Stimulated activated memory B cell treated with anti-CD40 and anti-IgM and Interleukin-4, amounts not matched to agents 10 μg/mL and 1 μg/mL and 100 μg/mL, for 72 hours (primary cell): ENCODE measurements at regions not wholly inside any gene's neighbourhood (a gene's known extent, or its start where the extent isn't known, plus 50 kb on each side); places are given as distances from the start of the nearest gene placed in this dataset.

Source experiments
- ATAC-seq: fragments of 150-1000 bp; cut with Tn5 transposase; 2 replicates; pipeline ENCODE4 v1.10.0; 2021
- H3K27ac Mint-ChIP-seq: one replicate; pipeline ENCODE4 v1.8.0; 2022; ENCODE audit warnings: mild to moderate bottlenecking, mixed read lengths
- H3K27me3 Mint-ChIP-seq: one replicate; pipeline ENCODE4 v1.8.0; 2022; ENCODE audit warnings: mixed read lengths
- H3K36me3 Mint-ChIP-seq: one replicate; pipeline ENCODE4 v1.8.0; 2022; ENCODE audit warnings: mixed read lengths
- H3K4me1 Mint-ChIP-seq: one replicate; pipeline ENCODE4 v1.8.0; 2022; ENCODE audit warnings: mixed read lengths
- H3K4me3 Mint-ChIP-seq: one replicate; pipeline ENCODE4 v1.8.0; 2022; ENCODE audit warnings: mild to moderate bottlenecking, moderate library complexity, mixed read lengths
- H3K9me3 Mint-ChIP-seq: one replicate; pipeline ENCODE4 v1.8.0; 2022; ENCODE audit warnings: mixed read lengths

DNA sequence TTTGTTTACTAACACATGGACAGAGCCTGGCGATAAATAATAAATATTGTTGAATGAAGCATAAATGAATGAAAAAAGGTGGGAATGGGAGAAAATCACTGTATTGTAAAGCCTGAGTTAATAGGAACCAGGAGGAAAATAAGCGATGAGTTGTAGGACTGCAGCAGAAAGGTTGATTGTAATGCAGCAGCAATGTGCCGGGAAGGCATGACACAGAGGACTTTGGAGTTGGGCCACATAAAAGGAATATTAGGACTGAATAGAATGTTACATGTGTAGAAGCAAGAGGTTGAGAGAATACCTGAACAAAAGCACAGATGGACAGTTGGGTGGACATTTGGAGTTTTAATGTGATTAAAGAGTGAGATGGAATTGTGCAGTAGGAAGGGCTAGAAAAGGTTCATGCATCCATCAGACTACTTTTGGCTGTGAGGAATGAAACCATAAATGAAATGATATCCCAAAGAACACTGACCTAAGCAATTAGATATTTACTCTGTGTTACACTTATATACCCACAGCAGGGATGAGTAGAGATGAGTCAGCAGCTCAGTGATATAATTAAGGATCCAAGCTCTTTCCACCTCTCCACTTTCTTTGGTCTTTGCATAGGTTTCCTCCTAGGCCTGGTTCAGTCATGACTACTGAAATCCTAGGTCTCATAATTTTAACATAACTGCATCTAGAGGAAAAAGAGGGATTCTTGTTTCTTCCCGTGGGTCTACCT, 55.4 kb downstream of the CCER1 start:
- H3K36me3 Mint-ChIP-seq: no peaks in the 10 kb centered on the region
- no peak overlapping the region for H3K27ac Mint-ChIP-seq
- no peaks in the 10 kb centered on the region for H3K4me1 Mint-ChIP-seq
- H3K27me3 Mint-ChIP-seq: no peaks in the 10 kb centered on the region
- ATAC-seq: no peak
- no peak overlapping the region for H3K4me3 Mint-ChIP-seq
- H3K9me3 Mint-ChIP-seq: no peaks in the 10 kb centered on the region

DNA sequence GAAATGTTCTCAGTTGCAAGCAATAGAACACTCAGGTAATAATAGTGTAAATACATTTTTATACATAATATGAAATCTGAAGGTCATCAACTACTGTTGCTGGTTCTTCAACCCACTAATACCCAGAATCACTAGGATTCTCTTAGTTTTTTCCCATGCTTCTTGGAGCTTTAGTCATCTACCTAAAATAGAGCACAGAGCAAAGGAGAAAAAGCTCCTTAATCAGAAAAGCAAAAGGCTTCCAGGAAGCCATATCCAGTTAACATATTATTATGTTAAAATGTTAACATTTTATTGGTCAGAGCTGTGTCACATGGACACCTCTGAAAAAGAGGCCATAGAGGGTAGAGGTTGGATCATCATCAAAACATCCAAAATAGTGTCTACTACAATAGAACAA, 57.0 kb downstream of the CCER1 start:
- Mint-ChIP-seq H3K4me1 (no peaks in the 10 kb centered on the region), H3K4me3 (no peak overlapping the region)

DNA sequence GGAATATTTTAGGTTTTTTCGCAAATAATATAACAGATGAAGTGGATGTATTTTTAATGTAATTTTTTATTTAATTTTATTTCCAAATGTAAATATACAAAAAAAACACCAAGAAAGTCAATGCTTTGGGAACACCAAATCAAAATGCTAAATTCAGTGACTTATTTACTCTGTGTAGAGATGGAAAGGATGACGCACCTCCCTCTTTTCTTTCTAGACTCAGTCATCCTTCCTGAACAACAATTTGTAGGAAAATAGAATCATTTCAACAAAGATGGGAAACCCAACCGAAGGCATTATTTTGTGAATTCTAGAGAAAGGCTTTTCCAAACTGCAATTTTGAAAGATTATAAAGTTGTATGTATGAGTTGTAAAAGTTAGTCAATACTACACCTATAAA, 57.7 kb downstream of the CCER1 start:
- Mint-ChIP-seq H3K4me1 (no peaks in the 10 kb centered on the region), H3K4me3 (no peak overlapping the region), H3K36me3 (no peaks in the 10 kb centered on the region), H3K27ac (no peak overlapping the region), H3K27me3 (no peaks in the 10 kb centered on the region), H3K9me3 (no peaks in the 10 kb centered on the region)
- ATAC-seq: no peak

More for the DNA sequence above, 57.0 kb downstream of the CCER1 start:
- Mint-ChIP-seq H3K27ac (no peak overlapping the region), H3K36me3 (no peaks in the 10 kb centered on the region), H3K9me3 (no peaks in the 10 kb centered on the region), H3K27me3 (no peaks in the 10 kb centered on the region)
- ATAC-seq: no peak

DNA sequence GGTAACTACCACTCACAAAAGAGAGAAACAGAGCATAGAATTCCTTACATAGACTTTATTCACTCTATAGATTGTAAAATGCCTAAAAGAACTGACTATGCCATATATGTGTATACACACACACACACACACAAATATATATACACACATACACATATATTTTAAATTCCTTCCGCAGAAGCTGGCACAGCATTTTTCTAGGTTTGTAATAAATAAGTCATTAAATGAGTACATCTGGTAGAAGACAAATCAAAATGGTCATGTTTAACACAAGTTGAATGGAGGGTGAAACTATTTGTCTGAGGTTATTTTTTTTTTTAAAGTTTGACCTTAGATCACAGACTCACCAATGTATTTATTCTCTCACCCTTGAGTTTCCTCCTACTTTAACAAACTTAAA, 58.2 kb downstream of the CCER1 start:
- no peaks in the 10 kb centered on the region for H3K9me3 Mint-ChIP-seq
- H3K27me3 Mint-ChIP-seq: no peaks in the 10 kb centered on the region
- ATAC-seq: no peak
- no peaks in the 10 kb centered on the region for H3K36me3 Mint-ChIP-seq
- H3K4me1 Mint-ChIP-seq: no peaks in the 10 kb centered on the region
- H3K27ac Mint-ChIP-seq: no peak overlapping the region
- H3K4me3 Mint-ChIP-seq: no peak overlapping the region

DNA sequence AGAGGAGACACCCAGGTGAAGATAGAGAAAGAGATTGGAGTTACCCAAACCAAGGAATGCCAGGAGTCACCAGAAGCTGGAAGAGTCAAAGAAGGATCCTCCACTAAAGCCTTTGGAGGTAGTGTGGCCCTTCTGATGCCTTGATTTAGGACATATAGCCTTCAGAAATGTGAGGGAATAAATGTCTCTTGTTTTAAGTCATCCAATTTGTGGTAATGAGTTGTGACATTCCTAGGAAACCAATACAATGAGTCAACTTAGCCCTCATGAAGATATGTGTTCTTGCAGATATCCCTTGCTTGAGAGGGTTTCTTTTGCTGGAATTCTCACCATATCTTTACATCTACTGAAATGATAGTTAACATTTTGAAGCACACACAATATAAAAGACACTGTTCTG, 58.8 kb downstream of the CCER1 start:
- H3K4me3 Mint-ChIP-seq: no peak overlapping the region
- H3K9me3 Mint-ChIP-seq: no peaks in the 10 kb centered on the region
- no peak for ATAC-seq
- no peak overlapping the region for H3K27ac Mint-ChIP-seq
- no peaks in the 10 kb centered on the region for H3K4me1 Mint-ChIP-seq
- H3K36me3 Mint-ChIP-seq: no peaks in the 10 kb centered on the region
- H3K27me3 Mint-ChIP-seq: peaks cover under 1% of the 10 kb centered on the region

DNA sequence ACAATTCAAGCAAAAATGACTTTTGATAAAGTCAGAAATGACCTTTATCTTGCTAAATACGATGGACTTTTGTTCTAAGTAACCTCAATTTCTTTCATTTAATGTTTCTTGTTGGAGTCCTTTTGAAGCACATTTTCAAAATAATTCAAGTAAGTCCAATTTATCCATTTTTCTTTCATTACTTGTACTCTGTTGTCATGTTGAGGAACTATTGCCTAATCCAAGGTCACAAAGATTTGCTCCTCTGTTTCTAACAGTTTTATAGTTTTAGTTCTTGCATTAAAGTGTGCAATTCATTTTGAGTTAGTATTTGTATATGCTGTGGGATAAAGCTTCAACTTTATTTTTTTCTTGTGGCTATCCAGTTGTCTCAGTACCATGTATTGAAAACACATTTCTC, 66.7 kb downstream of the CCER1 start:
- Mint-ChIP-seq H3K36me3 (no peaks in the 10 kb centered on the region), H3K4me3 (no peak overlapping the region), H3K9me3 (no peaks in the 10 kb centered on the region), H3K27ac (no peak overlapping the region), H3K27me3 (peaks cover 8% of the 10 kb centered on the region), H3K4me1 (no peaks in the 10 kb centered on the region)
- no peak for ATAC-seq

- no peaks in the 10 kb centered on the region for H3K27me3 Mint-ChIP-seq
- H3K27ac Mint-ChIP-seq: no peak overlapping the region
- no peak overlapping the region for H3K4me3 Mint-ChIP-seq
- no peaks in the 10 kb centered on the region for H3K4me1 Mint-ChIP-seq
- no peak for ATAC-seq
- no peaks in the 10 kb centered on the region for H3K9me3 Mint-ChIP-seq
- no peaks in the 10 kb centered on the region for H3K36me3 Mint-ChIP-seq
Measured at GRCh38 chr12:90883456-90883855, 71.5 kb downstream of the CCER1 start.

- no peak for ATAC-seq
- H3K4me3 Mint-ChIP-seq: no peak overlapping the region
- no peak overlapping the region for H3K27ac Mint-ChIP-seq
- H3K4me1 Mint-ChIP-seq: no peaks in the 10 kb centered on the region
- H3K36me3 Mint-ChIP-seq: no peaks in the 10 kb centered on the region
- H3K27me3 Mint-ChIP-seq: no peaks in the 10 kb centered on the region
- H3K9me3 Mint-ChIP-seq: peaks cover 3% of the 10 kb centered on the region
Measured at GRCh38 chr12:90871726-90872096, 83.3 kb downstream of the CCER1 start.

DNA sequence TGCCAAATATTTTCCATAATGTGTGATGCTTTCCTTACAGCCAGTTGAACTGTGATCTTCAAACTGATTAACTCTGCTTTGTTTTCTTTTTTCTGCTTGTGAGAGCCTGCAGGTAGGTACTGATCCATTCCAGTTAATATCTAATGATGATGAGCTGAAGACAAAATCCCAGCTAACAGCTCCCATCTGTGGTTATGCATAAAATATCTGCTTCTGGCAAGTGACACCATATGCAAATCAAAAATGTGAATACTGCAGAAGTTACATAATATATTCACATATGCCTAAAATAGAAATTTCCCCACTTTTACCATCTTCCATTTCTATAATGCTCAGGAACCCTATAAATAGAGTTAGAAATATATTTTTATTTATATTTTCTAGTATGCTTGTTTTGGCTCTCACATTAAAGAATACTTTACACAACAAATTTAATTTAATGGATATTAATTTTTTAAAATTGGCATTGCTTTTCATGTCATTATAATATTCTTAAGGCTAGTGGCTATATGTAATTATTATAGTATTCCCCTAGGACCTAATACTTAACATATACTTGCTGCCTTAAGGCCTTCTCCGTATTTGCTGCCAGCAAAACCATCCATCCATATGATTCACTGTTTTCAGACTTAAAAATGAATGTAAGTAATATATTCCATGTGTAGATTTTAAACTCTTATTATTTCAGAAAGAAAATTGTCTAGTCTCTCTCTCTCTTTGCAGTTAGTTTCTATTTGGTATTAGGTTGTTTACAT, 83.8 kb downstream of the CCER1 start:
- Mint-ChIP-seq H3K27ac (no peak overlapping the region), H3K27me3 (no peaks in the 10 kb centered on the region), H3K4me1 (no peaks in the 10 kb centered on the region), H3K9me3 (peaks cover 3% of the 10 kb centered on the region), H3K4me3 (no peak overlapping the region), H3K36me3 (no peaks in the 10 kb centered on the region)
- no peak for ATAC-seq

DNA sequence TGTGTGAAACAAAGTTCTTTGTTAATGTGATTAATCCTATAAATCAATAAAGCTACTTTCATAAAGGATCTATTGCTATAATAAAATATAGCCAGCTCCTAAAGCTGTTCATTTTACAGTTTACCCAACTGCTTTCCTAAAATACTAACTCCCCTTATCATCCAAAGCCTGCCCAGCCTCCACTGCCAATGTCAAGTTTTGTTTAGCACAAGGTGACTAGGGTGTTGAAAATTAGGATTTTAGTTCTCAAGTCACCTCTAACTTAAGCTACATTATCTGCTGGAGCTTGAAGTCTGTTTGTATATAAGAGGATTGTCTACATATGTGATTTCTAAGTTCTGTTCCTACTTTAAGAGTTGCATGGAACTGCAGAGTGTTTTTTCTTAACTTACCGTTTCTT, 86.3 kb downstream of the CCER1 start:
- Mint-ChIP-seq H3K27me3 (no peaks in the 10 kb centered on the region), H3K4me1 (no peaks in the 10 kb centered on the region), H3K9me3 (peaks cover 2% of the 10 kb centered on the region), H3K27ac (no peak overlapping the region), H3K36me3 (no peaks in the 10 kb centered on the region), H3K4me3 (no peak overlapping the region)
- no peak for ATAC-seq

DNA sequence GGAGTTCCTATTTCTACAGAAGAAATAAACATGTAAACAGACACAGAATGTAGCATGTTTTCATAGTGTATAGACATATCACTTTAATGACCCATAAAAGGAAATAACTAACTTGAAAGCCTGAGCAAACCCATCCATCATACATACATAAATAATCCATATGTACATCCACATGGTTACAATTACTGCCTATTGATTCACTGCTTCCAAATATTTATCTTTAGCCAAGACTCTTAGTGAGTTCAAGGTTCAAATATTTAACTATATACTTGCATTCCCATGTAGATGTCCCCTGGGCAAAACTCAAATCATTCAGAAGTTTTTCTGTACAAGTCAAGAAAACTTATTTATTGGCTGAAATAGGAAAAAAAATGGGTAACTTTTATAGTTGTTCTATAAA, 95.4 kb downstream of the CCER1 start:
- Mint-ChIP-seq H3K4me3 (no peak overlapping the region), H3K4me1 (no peaks in the 10 kb centered on the region), H3K9me3 (peaks cover 3% of the 10 kb centered on the region), H3K27me3 (peaks cover 17% of the 10 kb centered on the region), H3K36me3 (no peaks in the 10 kb centered on the region), H3K27ac (no peak overlapping the region)
- ATAC-seq: no peak

- no peak for ATAC-seq
- no peak overlapping the region for H3K27ac Mint-ChIP-seq
- H3K27me3 Mint-ChIP-seq: peaks cover 17% of the 10 kb centered on the region
- H3K9me3 Mint-ChIP-seq: peaks cover 3% of the 10 kb centered on the region
- no peak overlapping the region for H3K4me3 Mint-ChIP-seq
- no peaks in the 10 kb centered on the region for H3K4me1 Mint-ChIP-seq
- H3K36me3 Mint-ChIP-seq: no peaks in the 10 kb centered on the region
Measured at GRCh38 chr12:90858252-90858651, 96.7 kb downstream of the CCER1 start.

DNA sequence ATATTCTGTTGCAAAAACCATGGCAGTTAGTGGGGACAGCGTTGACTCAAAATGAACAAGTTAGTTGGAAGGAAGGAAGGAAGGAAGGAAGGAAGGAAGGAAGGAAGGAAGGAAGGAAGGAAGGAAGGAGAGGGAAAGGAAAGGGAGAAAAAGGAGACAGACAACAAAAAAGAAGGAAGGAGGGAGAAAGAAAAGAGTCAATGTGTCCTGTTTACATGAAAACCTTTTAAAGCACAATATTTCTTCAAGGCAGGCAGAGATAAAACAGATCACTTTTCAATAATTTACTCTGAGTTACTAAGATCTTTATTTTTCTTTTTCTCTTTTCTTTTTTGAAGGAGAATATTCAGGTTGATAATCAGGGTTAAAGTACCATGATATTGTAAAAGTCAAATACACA, 99.4 kb downstream of the CCER1 start:
- Mint-ChIP-seq H3K36me3 (no peaks in the 10 kb centered on the region), H3K27ac (no peak overlapping the region), H3K4me3 (no peak overlapping the region), H3K4me1 (no peaks in the 10 kb centered on the region), H3K9me3 (no peaks in the 10 kb centered on the region), H3K27me3 (no peaks in the 10 kb centered on the region)
- no peak for ATAC-seq

- Mint-ChIP-seq H3K4me3 (no peak overlapping the region), H3K27me3 (no peaks in the 10 kb centered on the region)
- ATAC-seq: no peak
Measured at GRCh38 chr12:90854136-90854689, 100.8 kb downstream of the CCER1 start.

DNA sequence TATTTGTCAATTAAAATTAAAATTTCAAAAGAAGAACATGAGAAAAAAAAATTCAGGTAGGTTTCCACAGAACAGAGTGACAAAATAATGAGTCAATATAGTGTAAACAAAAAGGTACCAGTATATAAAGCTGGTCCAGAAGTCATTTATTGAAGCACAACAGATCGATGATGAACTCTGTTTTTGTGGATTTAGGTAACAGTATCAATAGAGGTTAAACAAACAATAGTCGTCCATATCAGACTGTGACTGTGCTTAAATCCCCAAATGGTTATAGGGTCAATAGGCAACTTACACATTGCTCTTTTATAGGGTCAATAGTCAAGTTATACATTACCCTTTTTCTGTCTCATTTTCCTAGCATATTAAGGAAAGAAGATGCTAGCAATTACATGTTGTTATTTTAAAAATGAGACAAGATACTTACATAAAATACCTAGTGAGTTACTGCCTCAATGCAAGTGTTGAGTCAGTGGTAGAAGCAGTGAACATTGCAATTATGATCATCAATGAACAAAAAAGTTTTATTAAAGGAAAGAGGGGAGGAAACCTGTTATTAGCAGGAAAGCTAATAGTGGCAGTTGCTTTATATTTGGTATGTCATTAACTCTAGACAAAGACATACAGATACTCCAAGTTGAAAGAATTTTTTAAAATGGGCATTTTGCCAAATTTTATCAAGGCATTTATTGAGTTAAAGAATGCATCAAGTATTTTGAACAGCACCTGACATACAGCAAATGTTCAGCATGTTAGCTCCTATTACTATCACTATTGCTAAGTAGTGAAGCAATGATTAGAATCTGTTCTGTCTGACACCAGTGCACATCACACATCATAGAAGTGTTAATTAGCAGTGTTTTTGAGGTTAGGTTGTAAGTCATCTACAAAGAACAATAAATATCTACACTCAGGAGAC, 102.9 kb downstream of the CCER1 start:
- peaks cover 3% of the 10 kb centered on the region for H3K9me3 Mint-ChIP-seq
- ATAC-seq: no peak
- no peak overlapping the region for H3K27ac Mint-ChIP-seq
- no peaks in the 10 kb centered on the region for H3K4me1 Mint-ChIP-seq
- H3K36me3 Mint-ChIP-seq: no peaks in the 10 kb centered on the region
- H3K4me3 Mint-ChIP-seq: no peak overlapping the region
- H3K27me3 Mint-ChIP-seq: no peaks in the 10 kb centered on the region

More at GRCh38 chr12:90854136-90854689, 100.8 kb downstream of the CCER1 start:
- H3K4me1 Mint-ChIP-seq: no peaks in the 10 kb centered on the region
- no peaks in the 10 kb centered on the region for H3K36me3 Mint-ChIP-seq
- H3K27ac Mint-ChIP-seq: no peak overlapping the region
- H3K9me3 Mint-ChIP-seq: no peaks in the 10 kb centered on the region
